AG10803 (cell line): ENCODE measurements at regions not wholly inside any gene's neighbourhood (a gene's known extent, or its start where the extent isn't known, plus 50 kb on each side); places are given as distances from the start of the nearest gene placed in this dataset.
"Not testable (repeated sequence)": the region's sequence is repeated elsewhere in the genome, so short reads cannot be mapped to it uniquely, and the experiment has no call there.

ENCODE experiments used
- DNase-seq: peaks from one replicate; pipeline ENCODE4 v3.0.0; 2010; ENCODE audit warnings: low read depth
- H3K4me3 ChIP-seq: 2 replicates; pipeline ENCODE4 v1.5.1; 2011; ENCODE audit warnings: mild to moderate bottlenecking, low read length, control low read depth
- CTCF ChIP-seq: conservative IDR thresholded peaks from 2 replicates; pipeline ENCODE4 v1.5.1; 2011; ENCODE audit warnings: mild to moderate bottlenecking, low read length, control low read depth, inconsistent platforms

GRCh38 chr11:42812361-42812760, 499.4 kb upstream of the API5 start:
- DNase-seq, result no peak
- no peak for TF ChIP-seq CTCF
- H3K4me3 ChIP-seq, result no peak overlapping the region

DNA sequence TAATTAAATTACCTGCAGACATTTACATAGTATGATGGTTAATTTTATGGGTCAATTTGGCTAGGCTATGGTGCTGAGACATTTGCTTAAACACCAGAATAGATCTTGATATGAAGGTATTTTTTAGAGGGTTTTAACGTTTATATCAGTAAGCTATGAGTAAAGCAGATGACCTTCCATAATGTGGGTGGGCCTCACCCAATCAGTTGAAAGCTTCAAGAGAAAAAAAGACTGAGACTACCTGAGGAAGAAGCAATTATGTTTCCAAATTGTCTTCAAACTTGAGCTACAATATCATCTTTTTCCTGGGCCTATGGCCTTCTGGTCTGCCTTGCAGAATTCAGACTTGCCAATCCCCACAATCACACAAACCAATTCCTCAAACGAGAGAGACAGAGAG, 498.8 kb upstream of the API5 start:
- DNase-seq, result no peak
- H3K4me3 ChIP-seq, result no peak overlapping the region
- no peak for TF ChIP-seq CTCF

DNA sequence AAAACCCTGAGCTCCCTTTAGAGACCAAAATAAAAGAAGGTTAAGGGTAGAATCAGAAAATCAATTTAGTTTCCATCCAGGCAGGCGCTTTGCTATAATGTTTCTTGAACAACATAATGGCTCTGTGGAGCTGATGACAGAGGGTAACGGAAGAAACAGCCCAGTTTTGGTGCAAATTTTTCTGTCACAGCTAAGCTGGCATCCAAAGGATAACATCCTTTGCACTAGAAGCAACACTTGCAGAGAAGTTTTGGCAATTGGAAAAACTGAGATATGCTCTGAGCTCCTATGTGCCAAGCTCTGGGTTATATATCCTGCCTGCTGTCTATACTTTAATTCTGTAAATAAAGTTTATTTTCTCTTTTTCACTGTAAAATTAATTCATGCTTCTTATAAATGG, 495.3 kb upstream of the API5 start:
- H3K4me3 ChIP-seq, result no peak overlapping the region
- DNase-seq, result no peak
- TF ChIP-seq CTCF, result no peak

DNA sequence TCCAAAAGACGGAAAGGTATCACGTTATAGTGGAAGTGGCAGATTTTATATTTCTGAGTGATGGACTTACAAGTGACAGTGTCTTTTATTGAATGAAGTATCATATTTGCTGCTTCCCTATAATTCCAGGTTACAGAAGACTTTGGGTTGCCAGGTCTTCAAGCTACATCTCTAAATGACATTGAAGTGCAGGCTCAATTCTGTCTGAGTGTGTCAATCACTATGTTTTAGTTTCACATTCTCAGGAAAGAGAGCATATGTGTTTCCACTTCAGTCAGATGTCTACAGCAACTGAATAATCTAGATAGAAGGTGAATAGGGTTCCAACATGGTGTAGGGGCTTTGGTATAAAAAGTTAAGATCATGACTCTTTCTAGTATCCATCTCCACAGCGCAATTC, 492.7 kb upstream of the API5 start:
- TF ChIP-seq CTCF, result no peak
- H3K4me3 ChIP-seq, result no peak overlapping the region
- DNase-seq, result no peak

GRCh38 chr11:42822188-42822587, 489.6 kb upstream of the API5 start:
- not testable (repeated sequence) for DNase-seq, H3K4me3 ChIP-seq

DNA sequence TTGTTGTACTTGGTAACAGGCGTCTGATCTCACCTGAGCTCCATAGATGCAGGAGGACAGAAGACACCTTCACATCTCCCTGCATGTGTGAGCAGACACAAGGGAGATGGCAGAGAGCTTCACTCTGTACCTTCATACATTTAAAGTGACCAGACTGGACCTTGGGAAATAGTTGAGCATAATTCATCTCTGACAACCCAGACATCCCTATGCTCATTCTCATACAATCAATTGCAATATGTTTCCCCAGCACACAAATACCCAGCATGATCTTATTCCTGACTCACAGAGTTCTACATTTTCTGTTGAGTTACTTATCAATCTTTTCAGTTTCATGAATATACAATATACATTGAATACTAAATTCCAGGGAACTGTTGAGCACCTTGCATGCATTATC, 488.2 kb upstream of the API5 start:
- no peak for TF ChIP-seq CTCF
- no peak overlapping the region for H3K4me3 ChIP-seq
- DNase-seq, result no peak

DNA sequence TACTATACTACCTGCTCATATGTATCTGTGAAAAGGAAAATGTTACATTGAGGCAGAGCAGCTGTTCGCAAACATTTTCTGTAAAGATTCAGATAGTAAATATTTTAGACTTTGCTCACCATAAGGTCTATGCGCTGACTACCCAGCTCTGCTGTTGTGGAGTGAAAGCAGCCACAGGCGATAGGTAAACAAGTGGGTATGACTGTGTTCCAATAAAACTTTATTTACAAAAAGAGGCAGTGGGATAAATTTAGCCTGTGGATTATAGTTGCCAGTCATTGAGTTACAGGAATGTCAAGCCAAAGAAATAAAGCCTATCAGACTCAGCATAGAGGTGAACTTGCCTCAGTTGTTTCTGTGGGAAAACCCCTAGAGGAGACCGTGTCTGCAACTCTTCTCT, 487.7 kb upstream of the API5 start:
- DNase-seq, result no peak
- no peak overlapping the region for H3K4me3 ChIP-seq
- no peak for TF ChIP-seq CTCF

- H3K4me3 ChIP-seq, result no peak overlapping the region
- TF ChIP-seq CTCF, result no peak
- DNase-seq, result no peak
Measured at GRCh38 chr11:42825598-42825997, 486.2 kb upstream of the API5 start.
